Liver (tissue), 8 donors: ENCODE measurements at regions not wholly inside any gene's neighbourhood (a gene's known extent, or its start where the extent isn't known, plus 50 kb on each side); places are given as distances from the start of the nearest gene placed in this dataset.

ENCODE experiments used
- DNase-seq: peaks from one replicate; pipeline ENCODE4 v3.0.0-alpha.2; 2017; ENCODE audit warnings: low spot score
- H3K27ac ChIP-seq, 2 donors: one replicate each; pipeline ENCODE4 v1.7.0; 2013; ENCODE audit warnings: inconsistent platforms in 2 of 2, low read length in 2 of 2, control low read depth in 1 of 2, low read depth in 1 of 2, mild to moderate bottlenecking in 1 of 2
- H3K27me3 ChIP-seq, 4 donors: one replicate each; pipeline versions ENCODE4 v1.6.1 to v1.7.0; 2013; ENCODE audit warnings: low read length in 3 of 4, inconsistent platforms in 1 of 4, mild to moderate bottlenecking in 1 of 4, moderate library complexity in 1 of 4; ENCODE audit not compliant: control insufficient read depth in 4 of 4, insufficient read depth in 4 of 4
- H3K36me3 ChIP-seq, 4 donors: one replicate each; pipeline versions ENCODE4 v1.6.1 to v1.7.0; 2013; ENCODE audit warnings: low read length in 3 of 4, mild to moderate bottlenecking in 3 of 4, low read depth in 1 of 4, moderate library complexity in 1 of 4; ENCODE audit not compliant: control insufficient read depth in 4 of 4, insufficient read depth in 3 of 4
- H3K4me1 ChIP-seq, 4 donors: one replicate each; pipeline versions ENCODE4 v1.6.1 to v1.7.0; 2013; ENCODE audit warnings: low read length in 3 of 4, mild to moderate bottlenecking in 3 of 4, moderate library complexity in 1 of 4; ENCODE audit not compliant: control insufficient read depth in 4 of 4, insufficient read depth in 4 of 4
- H3K4me3 ChIP-seq, 3 donors: one replicate each; pipeline versions ENCODE4 v1.6.1 to v1.7.0; 2013; ENCODE audit warnings: low read length in 3 of 3, control low read depth in 1 of 3, low read depth in 1 of 3, mild to moderate bottlenecking in 1 of 3
- H3K9ac ChIP-seq, 2 donors: one replicate each; pipeline ENCODE4 v1.7.0; 2013; ENCODE audit warnings: low read length in 2 of 2, mild to moderate bottlenecking in 2 of 2, moderate library complexity in 2 of 2, control low read depth in 1 of 2, low read depth in 1 of 2
- H3K9me3 ChIP-seq, 4 donors: one replicate each; pipeline versions ENCODE4 v1.6.1 to v1.7.0; 2013; ENCODE audit warnings: low read length in 3 of 4; ENCODE audit not compliant: control insufficient read depth in 4 of 4
- ATF3 ChIP-seq: IDR thresholded peaks from 2 replicates; pipeline ENCODE4 v1.6.1; 2016; ENCODE audit warnings: antibody characterized with exemption
- CTCF ChIP-seq: fragments of 150-350 bp; IDR thresholded peaks from 2 replicates; pipeline ENCODE4 v1.5.1; 2017; ENCODE audit warnings: improper control_type of control experiment, low read depth, low read length; ENCODE audit not compliant: missing input control
- EGR1 ChIP-seq, 2 donors: IDR thresholded peaks; 2 replicates each; pipeline ENCODE4 v1.6.1; 2016 to 2018; ENCODE audit warnings: antibody characterized with exemption in 2 of 2, low read depth in 2 of 2
- FOXA1 ChIP-seq: IDR thresholded peaks from 2 replicates; pipeline ENCODE4 v1.6.1; 2016; ENCODE audit warnings: antibody characterized with exemption
- FOXA2 ChIP-seq: IDR thresholded peaks from 2 replicates; pipeline ENCODE4 v1.6.1; 2016; ENCODE audit warnings: antibody characterized with exemption
- GABPA ChIP-seq, 2 donors: IDR thresholded peaks in 1 of 2; conservative IDR thresholded peaks in 1 of 2; 2 replicates each; pipeline ENCODE4 v1.6.1; 2016; ENCODE audit warnings: antibody characterized with exemption in 2 of 2, mild to moderate bottlenecking in 1 of 2, moderate library complexity in 1 of 2
- HNF4A ChIP-seq, 2 donors: conservative IDR thresholded peaks; 2 replicates each; pipeline ENCODE4 v1.6.1; 2016; ENCODE audit warnings: antibody characterized with exemption in 2 of 2, mild to moderate bottlenecking in 2 of 2
- HNF4G ChIP-seq: IDR thresholded peaks from 2 replicates; pipeline ENCODE4 v1.6.1; 2016; ENCODE audit warnings: antibody characterized with exemption
- JUND ChIP-seq, 2 donors: IDR thresholded peaks; 2 replicates each; pipeline ENCODE4 v1.6.1; 2016; ENCODE audit warnings: antibody characterized with exemption in 2 of 2
- MAX ChIP-seq: IDR thresholded peaks from 2 replicates; pipeline ENCODE4 v1.6.1; 2016; ENCODE audit warnings: antibody characterized with exemption
- NR2F2 ChIP-seq: IDR thresholded peaks from 2 replicates; pipeline ENCODE4 v1.6.1; 2016; ENCODE audit warnings: antibody characterized with exemption
- RAD21 ChIP-seq, 2 donors: IDR thresholded peaks; 2 replicates each; pipeline ENCODE4 v1.6.1; 2016; ENCODE audit warnings: antibody characterized with exemption in 2 of 2, mild to moderate bottlenecking in 2 of 2
- REST ChIP-seq: IDR thresholded peaks from 2 replicates; pipeline ENCODE4 v1.6.1; 2016; ENCODE audit warnings: antibody characterized with exemption, mild to moderate bottlenecking
- RXRA ChIP-seq, 2 donors: IDR thresholded peaks; 2 replicates each; pipeline ENCODE4 v1.6.1; 2017 to 2018; ENCODE audit warnings: antibody characterized with exemption in 2 of 2, mild to moderate bottlenecking in 1 of 2
- SP1 ChIP-seq: IDR thresholded peaks from 2 replicates; pipeline ENCODE4 v1.6.1; 2018; ENCODE audit warnings: antibody characterized with exemption, mild to moderate bottlenecking
- TAF1 ChIP-seq: conservative IDR thresholded peaks from 2 replicates; pipeline ENCODE4 v1.6.1; 2016; ENCODE audit warnings: antibody characterized with exemption, mild to moderate bottlenecking
- YY1 ChIP-seq: IDR thresholded peaks from 2 replicates; pipeline ENCODE4 v1.6.1; 2016; ENCODE audit warnings: antibody characterized with exemption, mild to moderate bottlenecking
- WGBS: extraction: QIAGEN DNeasy Blood & Tissue Kit; methylation state at CpG from one replicate; pipeline ENCODE4 v1.1.7; 2013; 5-methylcytosine and 5-hydroxymethylcytosine counted together
- donor health status: healthy.
- donor health status: healthy.
- donor health status: healthy.
- donor health status: healthy.
- donor health status: healthy.

- H3K4me1 ChIP-seq, result no peaks in the 10 kb centered on the region
- TF ChIP-seq TAF1 (no peak), SP1 (no peak), HNF4G (no peak), REST (no peak), ATF3 (no peak), HNF4A (conservative IDR thresholded peaks at IDR 0.05) (no peak), JUND (IDR thresholded peaks at IDR 0.05) (no peak), YY1 (no peak), NR2F2 (no peak), EGR1 (IDR thresholded peaks at IDR 0.05; ENCODE audit: low read depth in 2 of 2) (no peak), MAX (no peak), RXRA (IDR thresholded peaks at IDR 0.05) (no peak)
- H3K9ac ChIP-seq, result no peak overlapping the region
- no peak overlapping the region for H3K4me3 ChIP-seq
- H3K27me3 ChIP-seq, result no peaks in the 10 kb centered on the region
- no peaks in the 10 kb centered on the region for H3K9me3 ChIP-seq
- no peak overlapping the region for H3K27ac ChIP-seq
- no peaks in the 10 kb centered on the region for H3K36me3 ChIP-seq
- no peak for DNase-seq
- WGBS, result 73% methylated on average over 3 of the region's 3 CpGs
Measured at GRCh38 chrX:22627576-22627975, 354.9 kb downstream of the CBLL2 start.

- no peak for DNase-seq
- no peaks in the 10 kb centered on the region for H3K27me3 ChIP-seq
- H3K27ac ChIP-seq, result no peak overlapping the region
- H3K9me3 ChIP-seq, result no peaks in the 10 kb centered on the region
- H3K4me3 ChIP-seq, result no peak overlapping the region
- H3K36me3 ChIP-seq, result no peaks in the 10 kb centered on the region
- no peaks in the 10 kb centered on the region for H3K4me1 ChIP-seq
- H3K9ac ChIP-seq, result no peak overlapping the region
- 58% methylated on average over 2 of the region's 2 CpGs for WGBS
- TF ChIP-seq FOXA1 (no peak), TAF1 (no peak), SP1 (no peak), JUND (IDR thresholded peaks at IDR 0.05) (no peak), RXRA (IDR thresholded peaks at IDR 0.05) (no peak), GABPA (IDR thresholded peaks at IDR 0.05 in 1 of 2, conservative IDR thresholded peaks at IDR 0.05 in 1 of 2) (no peak), HNF4A (conservative IDR thresholded peaks at IDR 0.05) (no peak), FOXA2 (no peak), NR2F2 (no peak)
Measured at GRCh38 chrX:22628275-22628674, 355.6 kb downstream of the CBLL2 start.

- H3K27me3 ChIP-seq, result peaks cover 0 to 2% (median 0%) of the 10 kb centered on the region in 4 donors
- no peak overlapping the region for H3K9ac ChIP-seq
- H3K36me3 ChIP-seq, result no peaks in the 10 kb centered on the region
- H3K27ac ChIP-seq, result no peak overlapping the region
- WGBS, result 68% methylated on average over 2 of the region's 2 CpGs
- DNase-seq, result no peak
- H3K4me3 ChIP-seq, result no peak overlapping the region
- H3K4me1 ChIP-seq, result no peaks in the 10 kb centered on the region
- no peaks in the 10 kb centered on the region for H3K9me3 ChIP-seq
- TF ChIP-seq HNF4A (conservative IDR thresholded peaks at IDR 0.05) (no peak), NR2F2 (no peak), FOXA2 (no peak), JUND (IDR thresholded peaks at IDR 0.05) (no peak), TAF1 (no peak), SP1 (no peak), RAD21 (IDR thresholded peaks at IDR 0.05) (no peak), CTCF (no peak), RXRA (IDR thresholded peaks at IDR 0.05) (no peak), EGR1 (IDR thresholded peaks at IDR 0.05; ENCODE audit: low read depth in 2 of 2) (no peak), REST (no peak), YY1 (no peak)
Measured at GRCh38 chrX:22629105-22629725, 356.5 kb downstream of the CBLL2 start.
